ENCODE measurements at regions not wholly inside any gene's neighbourhood (a gene's known extent, or its start where the extent isn't known, plus 50 kb on each side); places are given as distances from the start of the nearest gene placed in this dataset.

- TF ChIP-seq, protein P1, sequence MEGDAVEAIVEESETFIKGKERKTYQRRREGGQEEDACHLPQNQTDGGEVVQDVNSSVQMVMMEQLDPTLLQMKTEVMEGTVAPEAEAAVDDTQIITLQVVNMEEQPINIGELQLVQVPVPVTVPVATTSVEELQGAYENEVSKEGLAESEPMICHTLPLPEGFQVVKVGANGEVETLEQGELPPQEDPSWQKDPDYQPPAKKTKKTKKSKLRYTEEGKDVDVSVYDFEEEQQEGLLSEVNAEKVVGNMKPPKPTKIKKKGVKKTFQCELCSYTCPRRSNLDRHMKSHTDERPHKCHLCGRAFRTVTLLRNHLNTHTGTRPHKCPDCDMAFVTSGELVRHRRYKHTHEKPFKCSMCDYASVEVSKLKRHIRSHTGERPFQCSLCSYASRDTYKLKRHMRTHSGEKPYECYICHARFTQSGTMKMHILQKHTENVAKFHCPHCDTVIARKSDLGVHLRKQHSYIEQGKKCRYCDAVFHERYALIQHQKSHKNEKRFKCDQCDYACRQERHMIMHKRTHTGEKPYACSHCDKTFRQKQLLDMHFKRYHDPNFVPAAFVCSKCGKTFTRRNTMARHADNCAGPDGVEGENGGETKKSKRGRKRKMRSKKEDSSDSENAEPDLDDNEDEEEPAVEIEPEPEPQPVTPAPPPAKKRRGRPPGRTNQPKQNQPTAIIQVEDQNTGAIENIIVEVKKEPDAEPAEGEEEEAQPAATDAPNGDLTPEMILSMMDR (IDR thresholded peaks at IDR 0.05 in 8 of 11, conservative IDR thresholded peaks at IDR 0.05 in 3 of 11) = no peak
- no peak for TF ChIP-seq POLR2AphosphoS5 (IDR thresholded peaks at IDR 0.05)
These were observed 50.3 kb upstream of the ANTXRL start for GRCh38 chr10:46236546-46236887.

All from spleen (tissue), 7 donors.